ENCODE measurements at regions not wholly inside any gene's neighbourhood (a gene's known extent, or its start where the extent isn't known, plus 50 kb on each side); places are given as distances from the start of the nearest gene placed in this dataset.

DNA sequence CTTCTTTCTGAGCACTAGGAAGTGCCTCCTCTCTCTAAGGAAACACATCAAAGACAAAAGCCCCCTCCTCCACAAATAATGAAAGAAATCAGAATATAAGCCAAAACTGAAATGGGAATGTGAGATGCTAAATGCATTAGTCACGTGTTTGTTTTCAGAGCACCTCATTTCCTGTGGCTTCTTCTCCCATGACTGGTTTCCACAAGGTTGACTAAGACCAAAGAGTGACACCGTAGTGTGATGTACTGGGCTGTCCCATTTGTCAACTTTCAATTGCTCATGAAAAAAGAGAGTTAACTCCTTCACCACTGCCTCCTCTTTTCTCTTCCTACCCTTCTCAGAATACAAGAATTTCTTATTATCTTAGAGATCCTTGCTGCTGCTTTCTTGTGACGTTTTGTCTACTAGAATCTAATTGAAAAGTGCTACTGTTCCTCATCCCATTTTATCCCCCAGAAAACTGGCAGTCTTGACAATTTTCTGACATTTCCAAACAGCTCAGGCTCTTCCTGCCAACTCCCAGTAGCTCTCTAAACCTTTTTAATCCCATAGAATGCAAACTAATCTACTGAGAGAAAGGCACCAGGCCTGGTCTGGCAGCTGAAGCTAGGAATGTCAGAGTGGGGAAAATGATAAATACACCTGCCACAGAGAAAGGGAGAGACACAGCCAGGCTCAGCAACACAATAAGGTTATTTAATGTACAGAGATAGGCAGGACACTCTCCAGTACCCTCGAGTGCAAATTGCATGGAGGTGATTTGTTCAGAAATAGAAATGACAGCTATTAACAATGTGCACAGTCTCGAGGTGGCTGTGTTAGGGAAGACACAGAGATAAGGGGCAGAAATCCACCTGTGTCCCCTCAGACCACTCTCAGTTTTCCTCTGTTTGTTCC is 671.7 kb upstream of the NRSN1 start:
- peak in 1 of 2 experiments; percentile 6 for DNase-seq

DNA sequence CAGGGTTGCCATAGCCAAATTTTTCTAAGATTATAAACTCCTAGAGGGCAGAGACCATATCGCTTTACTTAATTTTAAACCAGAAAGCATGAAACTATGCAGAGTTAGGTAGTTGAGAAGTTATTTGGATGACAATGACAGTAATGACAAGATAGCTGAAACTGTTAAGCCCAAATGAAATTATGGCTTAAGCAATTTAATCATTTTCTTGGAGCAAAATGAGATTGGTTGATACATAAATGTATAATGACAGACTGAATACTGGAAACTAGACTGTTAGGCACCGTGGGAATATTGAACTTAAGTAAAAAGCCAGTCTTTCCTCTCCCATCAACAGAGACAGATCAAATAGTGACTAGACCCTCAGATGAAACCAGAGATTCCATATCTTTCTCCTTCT is 670.3 kb upstream of the NRSN1 start:
- DNase-seq, result no peak

DNA sequence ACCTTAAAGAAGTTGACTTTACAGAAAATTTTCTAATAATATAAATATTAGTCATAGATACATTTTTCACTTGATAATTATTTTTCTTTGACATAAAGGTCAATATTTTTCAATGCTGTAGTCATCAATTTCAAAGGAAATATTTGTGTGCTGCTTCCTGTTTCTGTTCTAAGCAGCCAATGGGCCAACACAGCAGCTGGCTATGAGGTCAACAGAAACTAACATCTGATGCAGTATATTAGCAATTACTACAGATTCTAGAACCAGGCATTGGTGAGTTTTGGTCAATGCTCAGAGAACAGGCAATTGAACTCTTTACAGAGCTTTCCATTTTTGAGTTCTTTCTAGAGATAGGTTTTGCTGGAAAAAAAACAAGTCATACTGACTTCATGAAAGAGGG is 669.6 kb upstream of the NRSN1 start:
- DNase-seq, result no peak

GRCh38 chr6:23457321-23457720 is 668.7 kb upstream of the NRSN1 start:
- DNase-seq, result no peak

DNA sequence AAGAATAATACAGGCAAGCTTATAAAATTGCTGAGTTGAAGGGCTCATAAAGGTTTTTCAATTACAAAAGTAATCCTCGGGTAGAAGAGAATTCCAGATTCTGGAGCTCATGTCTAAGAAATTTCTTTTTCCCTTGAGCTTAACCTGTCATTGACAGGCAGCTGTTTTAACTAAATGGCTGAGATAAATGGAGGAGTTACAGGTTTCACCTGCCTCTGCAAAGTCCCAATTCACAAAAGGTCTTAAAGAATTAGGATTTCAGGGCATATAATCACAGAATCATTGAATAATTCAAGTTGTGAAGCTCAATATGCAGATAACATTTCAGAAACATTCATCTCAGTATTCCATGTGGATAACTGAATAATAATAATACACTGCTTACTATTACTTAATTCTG is 660.1 kb upstream of the NRSN1 start:
- DNase-seq, result no peak

GRCh38 chr6:23477586-23477985 is 648.4 kb upstream of the NRSN1 start:
- no peak for DNase-seq

GRCh38 chr6:23478312-23478711 is 647.7 kb upstream of the NRSN1 start:
- DNase-seq, result no peak

GRCh38 chr6:23483896-23484295 is 642.1 kb upstream of the NRSN1 start:
- no peak for DNase-seq

DNA sequence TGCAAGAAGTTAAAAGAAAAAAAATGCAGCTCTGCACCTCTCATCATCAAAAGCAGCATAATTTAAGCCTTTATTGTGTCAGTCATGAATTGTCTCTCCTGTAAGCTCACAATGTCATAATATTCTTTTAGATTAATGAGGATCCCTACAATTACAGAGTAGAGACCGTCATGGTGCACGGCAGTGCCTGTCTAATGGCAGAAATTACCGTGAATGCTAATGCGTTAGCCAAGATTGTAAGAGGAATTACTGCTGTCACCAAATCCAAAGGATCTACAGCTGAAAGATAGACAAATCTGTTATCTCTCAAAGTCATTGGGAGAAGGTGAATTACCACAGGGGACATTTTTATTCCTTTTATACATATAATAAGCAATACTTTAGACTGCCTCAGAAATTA is 631.6 kb upstream of the NRSN1 start:
- no peak for DNase-seq

GRCh38 chr6:23498013-23498412 is 628.0 kb upstream of the NRSN1 start:
- DNase-seq, result no peak

DNA sequence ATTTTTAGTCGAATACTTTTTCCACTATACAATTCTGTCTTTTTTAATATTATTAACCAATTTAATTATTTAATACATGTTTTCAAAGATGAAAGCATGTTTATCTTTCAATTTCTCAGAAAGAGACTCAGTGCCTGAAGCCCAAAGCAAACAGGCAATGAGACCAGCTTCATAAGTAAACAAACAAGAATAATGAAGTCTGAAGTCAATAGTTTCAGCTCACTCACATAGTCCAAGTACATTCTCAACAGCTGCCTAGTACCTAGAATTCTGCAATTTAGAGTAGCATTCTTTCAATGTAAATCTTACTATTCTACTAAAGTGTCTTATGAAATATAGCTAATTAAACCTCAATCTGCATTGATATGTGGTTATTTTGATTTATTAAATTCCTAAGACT is 626.5 kb upstream of the NRSN1 start:
- no peak for DNase-seq

DNA sequence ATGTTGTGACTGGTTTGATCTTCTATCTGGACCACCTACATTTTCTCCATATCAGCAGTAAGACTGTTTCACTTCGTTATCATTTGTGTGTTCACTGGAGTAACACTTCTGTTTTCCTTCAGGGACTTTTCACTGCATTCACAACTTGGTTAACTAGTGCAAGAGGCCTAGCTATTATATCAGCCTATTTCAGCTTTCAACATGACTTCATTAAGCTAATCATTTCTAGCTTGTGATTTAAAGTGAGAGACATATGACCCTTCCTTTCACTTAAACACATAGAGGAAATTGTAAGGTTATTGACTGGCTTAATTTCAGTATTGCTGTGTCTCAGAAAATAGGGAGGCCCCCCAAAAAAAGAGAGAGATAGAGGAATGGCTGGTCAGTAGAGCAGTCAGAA is 622.8 kb upstream of the NRSN1 start:
- DNase-seq, result no peak

GRCh38 chr6:23505026-23505425 is 621.0 kb upstream of the NRSN1 start:
- DNase-seq, result no peak

GRCh38 chr6:23510778-23511510 is 615.1 kb upstream of the NRSN1 start:
- DNase-seq, result peak; percentile 26 to 69

- DNase-seq, result no peak
Measured at GRCh38 chr6:23511817-23512216, 614.2 kb upstream of the NRSN1 start.

GRCh38 chr6:23518294-23518693 is 607.7 kb upstream of the NRSN1 start:
- no peak for DNase-seq

DNA sequence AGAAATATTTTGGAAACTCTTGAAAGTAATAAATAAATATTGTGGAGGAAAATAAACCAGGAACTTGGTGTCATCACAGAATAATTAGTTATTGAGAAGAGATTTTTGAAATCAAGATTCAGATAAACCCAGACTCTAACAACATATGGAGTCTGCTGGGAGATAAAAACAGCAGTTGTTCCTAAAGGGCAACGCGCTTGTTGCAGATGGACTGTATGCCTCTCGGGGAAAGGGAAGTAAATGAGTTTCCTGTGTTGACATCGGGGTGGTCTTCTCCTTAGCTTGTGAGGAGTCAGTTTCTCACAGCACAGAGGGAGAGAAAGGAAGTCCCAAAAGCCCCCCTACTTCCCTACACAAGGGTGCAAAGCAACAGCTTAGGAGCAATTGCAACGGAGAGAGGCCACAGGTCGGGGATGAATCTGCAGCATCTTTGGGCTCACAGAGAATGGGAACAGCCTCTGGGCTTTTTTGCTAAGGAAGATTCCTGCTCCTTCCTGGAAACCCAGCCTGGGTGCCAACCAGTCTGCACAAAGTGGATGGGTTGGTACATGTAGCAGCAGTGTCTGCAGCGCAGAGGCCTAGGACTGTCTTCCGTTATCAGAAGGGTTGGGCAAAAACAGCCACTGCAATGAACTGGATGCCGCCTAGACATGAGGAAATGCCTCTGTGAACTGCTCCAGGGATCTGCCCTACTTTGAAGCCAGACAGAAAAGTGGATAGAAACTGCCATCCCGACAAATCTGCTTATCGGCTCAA is 603.0 kb upstream of the NRSN1 start:
- peak; percentile 23 to 76 for DNase-seq

DNA sequence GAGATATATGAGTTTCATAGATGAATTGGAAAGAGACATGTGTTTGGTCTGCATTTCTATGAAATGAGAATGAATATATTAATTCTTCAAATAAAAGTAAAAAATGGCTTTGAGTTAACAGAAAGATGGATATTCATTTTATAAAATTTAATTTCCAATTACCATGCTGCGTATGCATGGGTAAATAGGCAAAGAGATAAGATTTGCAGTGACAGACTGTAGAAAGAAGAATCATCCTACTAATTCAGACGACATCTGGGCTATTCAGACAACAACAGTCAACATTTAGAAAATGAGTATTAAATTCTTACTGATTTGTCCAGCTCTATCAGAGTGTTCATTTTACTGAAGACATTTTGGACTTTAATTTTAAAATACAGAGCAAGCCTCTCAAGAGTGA is 602.2 kb upstream of the NRSN1 start:
- DNase-seq, result peak in 1 of 2 experiments; percentile 23

- DNase-seq, result no peak
Measured at GRCh38 chr6:23524548-23524947, 601.5 kb upstream of the NRSN1 start.

- no peak for DNase-seq
Measured at GRCh38 chr6:23526526-23526925, 599.5 kb upstream of the NRSN1 start.

GRCh38 chr6:23529902-23530301 is 596.1 kb upstream of the NRSN1 start:
- DNase-seq, result no peak

DNA sequence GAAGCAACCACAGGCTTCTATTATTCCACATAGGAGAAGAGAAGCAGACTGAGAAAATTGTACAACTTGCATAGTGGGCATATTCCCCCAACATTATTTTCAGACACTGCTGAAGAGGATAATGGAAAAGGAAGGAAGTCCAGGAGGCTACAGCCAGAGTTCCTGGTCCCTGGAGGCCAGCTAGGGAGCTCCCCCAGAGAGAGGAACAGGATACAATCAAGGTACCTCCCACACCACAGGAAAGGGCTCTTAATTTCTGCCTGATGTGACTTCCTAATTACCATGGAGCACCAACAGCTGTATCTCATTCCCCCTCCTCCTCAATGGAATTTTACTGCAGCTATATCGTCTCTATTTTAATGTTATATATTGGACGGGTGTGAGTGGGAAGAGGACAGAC is 594.3 kb upstream of the NRSN1 start:
- DNase-seq, result no peak

- no peak for DNase-seq
Measured at GRCh38 chr6:23532227-23532626, 593.8 kb upstream of the NRSN1 start.

DNA sequence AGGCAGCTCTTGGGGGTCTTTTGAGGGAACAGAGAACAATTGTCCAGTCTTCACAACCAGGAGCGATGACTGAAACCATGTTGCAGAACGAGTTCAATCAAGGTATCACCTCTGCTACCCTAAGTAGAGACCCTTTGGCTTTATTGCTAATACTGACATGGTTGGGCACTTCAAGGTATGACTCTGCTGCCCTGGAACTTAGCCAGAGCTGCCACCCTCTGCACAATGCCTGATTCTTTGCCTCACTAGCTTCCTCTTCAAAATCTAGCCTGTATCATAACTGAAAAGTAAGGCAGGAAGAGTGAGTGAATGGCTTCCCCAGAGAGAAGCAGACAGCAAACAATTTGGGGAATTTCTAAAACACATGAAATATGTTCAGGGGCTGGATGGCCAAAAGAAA is 592.7 kb upstream of the NRSN1 start:
- DNase-seq, result no peak
